MM.1S (cell line): ENCODE measurements at regions not wholly inside any gene's neighbourhood (a gene's known extent, or its start where the extent isn't known, plus 50 kb on each side); places are given as distances from the start of the nearest gene placed in this dataset.

Source experiments
- CTCF ChIP-seq: fragments of 300-600 bp; sonication (generic); IDR thresholded peaks from 2 replicates; pipeline ENCODE4 v1.5.1; 2016; ENCODE audit warnings: antibody characterized with exemption, low read length, mixed read lengths
- EZH2 ChIP-seq: fragments of 300-600 bp; sonication (generic); optimal IDR thresholded peaks from 2 replicates; pipeline ENCODE3; 2017; ENCODE audit warnings: low read depth, mild to moderate bottlenecking, antibody characterized with exemption, low read length, mixed read lengths
- EZH2phosphoT487 ChIP-seq: fragments of 300-600 bp; sonication (generic); IDR thresholded peaks from 2 replicates; pipeline ENCODE4 v1.6.1; 2018; ENCODE audit warnings: antibody characterized with exemption, low read length

- TF ChIP-seq CTCF, result no peak
- no peak for TF ChIP-seq EZH2phosphoT487
- no peak for TF ChIP-seq EZH2
These were observed 240.3 kb upstream of the CELF4 start for GRCh38 chr18:37805773-37806404.
